ENCODE measurements at regions not wholly inside any gene's neighbourhood (a gene's known extent, or its start where the extent isn't known, plus 50 kb on each side); places are given as distances from the start of the nearest gene placed in this dataset.
"Not testable (repeated sequence)": the region's sequence is repeated elsewhere in the genome, so short reads cannot be mapped to it uniquely, and the experiment has no call there.

DNA sequence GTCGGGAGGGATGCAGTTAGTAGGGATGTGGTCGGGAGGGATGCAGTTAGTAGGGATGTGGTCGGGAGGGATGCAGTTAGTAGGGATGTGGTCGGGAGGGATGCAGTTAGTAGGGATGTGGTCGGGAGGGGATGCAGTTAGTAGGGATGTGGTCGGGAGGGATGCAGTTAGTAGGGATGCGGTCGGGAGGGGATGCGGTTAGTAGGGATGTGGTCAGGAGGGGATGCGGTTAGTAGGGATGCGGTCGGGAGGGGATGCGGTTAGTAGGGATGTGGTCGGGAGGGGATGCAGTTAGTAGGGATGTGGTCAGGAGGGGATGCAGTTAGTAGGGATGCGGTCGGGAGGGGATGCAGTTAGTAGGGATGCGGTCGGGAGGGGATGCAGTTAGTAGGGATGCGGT is 96.2 kb downstream of the BDH1 start:
- DNase-seq, result peak; percentile 83

- DNase-seq, result no peak
Observed at GRCh38 chr3:197458906-197459470, 96.8 kb downstream of the BDH1 start.

DNA sequence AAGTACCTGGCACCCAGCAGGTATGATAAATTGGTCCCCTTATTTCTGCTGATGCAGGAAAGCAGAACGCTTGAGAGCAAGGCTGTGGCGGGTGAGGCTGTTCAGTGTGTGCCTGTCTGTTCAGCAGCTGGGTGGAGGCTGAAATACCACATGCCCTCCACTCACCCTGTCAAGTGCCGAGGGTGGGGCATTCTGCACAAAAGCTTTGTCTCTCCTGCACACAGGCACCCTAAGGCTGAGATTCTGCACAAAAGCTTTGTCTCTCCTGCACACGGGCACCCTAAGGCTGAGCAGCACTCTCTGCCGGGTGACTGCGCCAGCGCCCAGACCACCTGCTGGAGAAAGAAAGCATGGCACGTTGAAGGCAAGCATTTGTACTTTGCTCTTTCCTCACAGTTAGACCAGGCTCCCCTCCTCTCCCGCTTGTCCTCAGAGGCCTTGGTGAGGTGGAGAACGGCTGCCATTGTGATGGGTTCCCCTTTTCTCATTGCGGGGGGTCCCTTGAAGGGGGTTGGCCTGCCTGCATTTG is 97.5 kb downstream of the BDH1 start:
- DNase-seq, result no peak

DNA sequence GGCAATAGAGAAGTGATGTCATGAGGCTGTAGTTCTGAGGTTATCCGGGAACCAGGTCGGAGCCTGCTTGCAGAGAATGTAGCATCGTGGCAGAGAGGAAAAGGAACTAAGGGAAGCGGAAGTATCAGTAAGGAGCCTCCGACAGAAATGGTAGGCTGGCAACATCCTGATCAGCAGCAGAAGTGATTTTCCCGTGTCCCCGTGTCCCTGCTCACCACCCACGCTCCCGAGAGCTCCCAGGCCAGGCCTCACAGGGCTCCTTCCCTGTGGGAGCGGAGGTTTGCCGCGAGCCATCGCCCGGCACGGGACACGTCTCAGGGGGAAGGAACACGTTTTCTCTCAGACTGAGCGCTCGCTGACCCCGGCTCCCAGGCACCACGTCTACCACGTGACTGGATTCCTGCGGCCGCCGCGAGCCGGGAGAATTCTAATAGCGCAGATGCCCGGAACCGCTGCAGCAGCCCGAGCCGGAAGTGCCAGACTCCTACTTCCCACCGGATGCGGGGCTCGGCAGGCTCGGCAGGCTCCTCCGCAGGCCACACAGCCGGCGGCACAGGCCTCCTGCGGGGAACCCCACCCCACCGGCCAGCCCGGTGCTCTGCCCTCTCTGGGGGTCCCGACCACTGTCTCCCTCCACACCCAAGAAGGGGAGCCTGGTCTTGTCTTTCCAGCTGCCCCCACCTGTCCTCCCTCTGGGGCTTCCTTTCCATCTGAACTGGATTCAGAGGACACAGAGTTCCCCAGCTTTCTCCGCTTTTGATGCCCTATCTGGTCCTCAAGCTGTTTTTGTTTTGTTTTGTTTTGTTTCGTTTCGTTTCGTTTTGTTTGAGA is 99.3 kb downstream of the BDH1 start:
- peak; percentile 82 for DNase-seq

DNA sequence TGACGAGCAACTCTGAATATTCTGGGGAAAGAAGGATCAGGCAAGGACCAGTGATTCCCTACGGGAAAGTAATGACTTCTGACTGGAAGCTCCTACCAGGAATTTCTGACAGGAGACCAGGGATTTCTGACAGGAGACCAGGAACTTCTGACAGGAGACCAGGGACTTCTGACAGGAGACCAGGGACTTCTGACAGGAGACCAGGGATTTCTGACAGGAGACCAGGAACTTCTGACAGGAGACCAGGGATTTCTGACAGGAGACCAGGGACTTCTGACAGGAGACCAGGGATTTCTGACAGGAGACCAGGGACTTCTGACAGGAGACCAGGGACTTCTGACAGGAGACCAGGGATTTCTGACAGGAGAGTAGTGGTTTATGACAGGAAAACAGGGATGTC is 100.9 kb downstream of the BDH1 start:
- not testable (repeated sequence) for DNase-seq

GRCh38 chr3:197454014-197454413 is 101.8 kb downstream of the BDH1 start:
- no peak for DNase-seq

DNA sequence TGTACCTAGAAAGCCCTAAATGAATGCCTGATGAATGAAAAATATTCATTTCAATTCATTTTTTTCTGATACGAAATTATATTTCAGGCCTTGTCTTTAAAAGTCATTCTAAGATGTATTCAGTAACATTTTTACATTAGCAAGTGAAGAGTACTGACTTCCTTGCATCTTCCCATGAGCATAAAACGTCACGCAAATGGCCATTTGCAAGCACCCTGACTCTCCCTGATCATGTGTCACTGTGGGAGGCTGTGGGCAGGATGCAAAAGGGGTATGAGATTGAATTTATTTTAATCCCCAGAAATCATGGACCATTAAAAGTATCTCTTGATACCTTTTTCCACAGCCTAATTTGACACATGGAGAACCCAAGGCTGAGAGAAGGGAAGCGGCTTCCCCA is 105.0 kb downstream of the BDH1 start:
- no peak for DNase-seq

GRCh38 chr3:197450308-197450707 is 105.5 kb downstream of the BDH1 start:
- DNase-seq, result no peak

DNA sequence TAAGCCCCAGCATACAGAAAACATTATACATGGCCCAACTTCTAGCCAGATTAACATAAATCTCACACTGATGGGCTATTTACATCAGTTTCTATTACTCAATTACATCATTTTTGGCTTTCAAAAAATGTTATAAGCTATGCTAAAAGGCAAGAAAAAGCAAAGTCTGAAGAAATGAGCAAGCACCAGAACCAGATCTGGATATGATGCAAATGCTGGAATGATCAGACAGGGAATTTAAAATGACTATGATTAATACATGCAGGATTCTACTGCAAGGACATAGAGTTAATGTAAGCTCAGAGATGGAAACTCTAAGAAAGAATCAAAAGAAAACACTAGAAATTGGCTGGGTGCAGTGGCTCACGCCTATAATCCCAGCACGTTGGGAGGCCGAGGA is 106.6 kb downstream of the BDH1 start:
- DNase-seq, result not testable (repeated sequence)

DNA sequence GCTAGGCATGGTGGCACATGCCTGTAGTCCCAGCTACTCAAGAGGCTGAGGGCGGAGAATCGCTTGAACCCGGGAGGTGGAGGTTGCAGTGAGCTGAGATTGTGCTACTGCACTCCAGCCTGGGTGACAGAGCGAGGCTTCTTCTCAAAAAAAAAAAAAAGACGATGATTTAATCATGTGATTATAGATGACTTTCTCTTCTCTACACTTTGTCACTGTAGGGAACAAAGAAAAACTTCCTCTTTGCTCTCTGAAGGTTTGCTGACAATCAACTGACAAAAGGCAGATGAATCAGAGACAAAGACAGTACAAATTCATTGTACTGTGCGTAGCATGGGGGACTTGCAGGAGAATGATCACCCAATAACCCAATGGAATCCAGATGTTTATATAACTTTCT is 108.0 kb downstream of the BDH1 start:
- not testable (repeated sequence) for DNase-seq

DNA sequence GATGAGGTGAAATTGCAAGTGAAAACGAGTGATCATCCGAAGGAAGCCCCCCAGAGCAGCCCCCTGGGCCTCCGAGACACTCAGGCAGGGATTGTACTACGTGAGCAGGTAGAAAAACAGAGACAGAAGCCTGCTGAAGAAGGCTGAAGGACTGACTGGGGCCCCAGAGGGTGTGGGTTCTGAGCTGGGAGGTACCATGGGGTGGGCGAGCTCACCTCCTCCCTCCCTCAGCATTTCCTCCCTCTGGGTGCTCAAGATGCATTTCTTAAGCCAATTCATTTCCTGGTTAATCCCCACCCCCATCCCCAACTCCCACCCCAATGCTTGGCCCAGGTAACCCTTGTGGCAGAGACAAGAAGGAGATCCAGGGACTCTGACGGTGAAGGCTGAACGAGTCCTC is 108.7 kb downstream of the BDH1 start:
- DNase-seq, result no peak

DNA sequence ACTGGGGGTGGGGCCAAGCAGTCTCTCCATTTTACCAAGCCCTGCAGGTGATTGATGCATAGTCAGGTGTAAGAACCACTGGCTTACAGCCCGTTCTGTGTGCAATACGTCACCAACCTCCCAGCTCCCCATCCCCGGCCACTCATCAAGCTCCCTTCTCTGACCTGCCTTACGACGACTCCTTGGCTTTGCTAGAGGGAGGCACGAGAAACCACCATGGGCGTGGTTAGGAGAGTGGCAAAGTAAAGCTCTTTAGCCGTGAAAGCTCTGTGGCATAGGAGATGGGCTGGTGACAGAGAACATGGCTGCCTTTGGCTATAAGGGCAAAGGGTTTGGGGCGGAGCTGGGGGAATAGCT is 109.1 kb downstream of the BDH1 start:
- DNase-seq, result no peak

GRCh38 chr3:197445896-197446699 is 109.7 kb downstream of the BDH1 start:
- DNase-seq, result no peak

DNA sequence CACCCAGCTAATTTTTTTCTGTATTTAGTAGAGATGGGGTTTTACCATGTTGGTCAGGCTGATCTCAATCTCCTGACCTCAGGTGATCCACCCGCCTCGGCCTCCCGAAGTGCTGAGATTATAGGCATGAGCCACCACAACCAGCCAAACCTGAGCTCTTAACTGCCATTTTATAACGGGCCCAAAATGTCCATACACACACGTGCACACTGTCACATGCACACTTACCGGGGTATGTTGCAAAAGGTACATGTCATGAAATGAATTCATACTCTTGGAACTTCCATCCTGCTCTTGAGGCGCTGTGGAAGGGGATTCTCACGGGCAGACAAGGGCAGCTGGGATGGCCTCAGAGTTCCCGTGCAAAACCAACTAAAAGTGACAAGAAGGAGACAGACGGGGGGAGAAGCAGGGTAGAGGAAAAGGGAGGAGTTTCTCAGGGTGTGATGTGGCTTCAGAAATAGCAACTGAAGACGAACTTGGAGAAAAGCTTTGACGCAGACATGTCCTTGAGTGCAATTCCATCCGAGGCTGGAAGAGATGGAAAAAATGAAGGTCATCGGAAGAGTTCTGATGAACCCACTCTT is 110.9 kb downstream of the BDH1 start:
- no peak for DNase-seq

- no peak for DNase-seq
Observed at GRCh38 chr3:197443506-197443905, 112.3 kb downstream of the BDH1 start.

GRCh38 chr3:197440717-197441303 is 115.0 kb downstream of the BDH1 start:
- DNase-seq, result no peak

- DNase-seq, result no peak
Observed at GRCh38 chr3:197438906-197439305, 116.9 kb downstream of the BDH1 start.

DNA sequence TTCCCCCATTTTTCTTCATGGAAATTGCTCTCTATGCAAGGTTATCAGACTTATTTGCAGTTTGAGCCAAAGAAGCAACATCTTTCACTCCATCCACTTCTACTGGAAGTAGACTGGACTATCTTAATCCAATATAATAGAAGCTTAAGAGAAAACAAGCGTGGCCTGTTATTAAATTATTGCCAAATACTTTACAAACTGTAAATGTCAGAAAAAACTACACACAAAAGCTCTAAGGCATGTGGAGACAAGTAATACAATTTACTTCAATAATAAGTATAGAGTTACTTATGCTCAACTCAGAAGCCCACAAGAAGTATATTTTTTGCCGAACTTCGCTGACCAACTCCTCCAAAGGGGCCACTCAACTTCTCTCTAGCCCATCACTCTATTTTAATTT is 120.3 kb downstream of the BDH1 start:
- no peak for DNase-seq

GRCh38 chr3:197434830-197435229 is 120.9 kb downstream of the BDH1 start:
- no peak for DNase-seq

DNA sequence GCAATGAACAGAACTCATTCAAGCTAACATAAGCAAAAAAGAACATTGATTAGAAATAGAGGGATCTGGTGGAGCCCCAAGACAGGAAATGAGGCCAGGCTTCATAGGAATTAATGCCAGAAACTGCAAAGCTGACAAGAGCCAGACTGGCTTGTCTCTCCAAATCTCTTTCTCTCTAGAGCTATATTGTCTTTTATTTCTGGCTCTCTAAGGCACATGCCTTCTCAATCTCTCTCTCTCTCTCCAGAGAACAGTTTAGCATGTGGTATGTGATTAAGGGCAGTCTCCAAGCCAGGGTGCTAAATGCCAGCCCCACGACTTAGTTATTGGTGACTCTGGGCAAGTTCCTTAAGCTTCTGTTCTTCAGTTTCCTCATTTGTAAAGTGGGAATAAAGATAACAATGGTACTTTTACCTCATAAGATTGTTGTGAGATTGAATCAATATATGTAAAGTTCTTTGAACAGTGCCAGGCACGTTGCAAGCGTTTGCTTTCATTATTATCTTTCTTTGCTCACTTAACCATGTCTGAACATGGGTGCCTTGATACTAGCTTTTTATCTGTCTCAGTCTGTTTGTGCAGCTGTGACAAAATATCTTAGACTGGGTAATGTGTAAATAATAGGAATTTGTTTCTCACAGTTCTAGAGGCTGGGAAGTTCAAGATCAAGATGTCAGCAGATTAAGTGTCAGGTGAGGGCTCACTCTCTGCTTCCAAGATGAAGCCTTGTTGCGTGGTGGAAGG is 123.2 kb downstream of the BDH1 start:
- no peak for DNase-seq

- DNase-seq, result no peak
Observed at GRCh38 chr3:197431346-197431910, 124.3 kb downstream of the BDH1 start.

GRCh38 chr3:197430934-197431333 is 124.8 kb downstream of the BDH1 start:
- no peak for DNase-seq

Measured in activated CD8-positive, alpha-beta memory T cell treated with anti-CD3 and anti-CD28 coated beads, Interleukin-2, amount 50 U/mL, for 48 hours (primary cell).